SK-MEL-5 (cell line): ENCODE measurements at regions not wholly inside any gene's neighbourhood (a gene's known extent, or its start where the extent isn't known, plus 50 kb on each side); places are given as distances from the start of the nearest gene placed in this dataset.
"Not testable (repeated sequence)": the region's sequence is repeated elsewhere in the genome, so short reads cannot be mapped to it uniquely, and the experiment has no call there.

Experiments
- DNase-seq: peaks from one replicate; pipeline ENCODE4 v3.0.0-alpha.2; 2016; ENCODE audit warnings: low read depth, low spot score
- in situ Hi-C: cut with HindIII; loops from 2 replicates; pipeline ENCODE4 v1.10.0; 2016; ENCODE audit warnings: low sequenced_read_pairs, high pct_unique_total_duplicates, low pct_unique_long_range_greater_than_20kb

- in situ Hi-C loops = no loop called here
- no peak for DNase-seq
These were observed 595.8 kb upstream of the NR2F2 start for GRCh38 chr15:95734422-95735316.

DNA sequence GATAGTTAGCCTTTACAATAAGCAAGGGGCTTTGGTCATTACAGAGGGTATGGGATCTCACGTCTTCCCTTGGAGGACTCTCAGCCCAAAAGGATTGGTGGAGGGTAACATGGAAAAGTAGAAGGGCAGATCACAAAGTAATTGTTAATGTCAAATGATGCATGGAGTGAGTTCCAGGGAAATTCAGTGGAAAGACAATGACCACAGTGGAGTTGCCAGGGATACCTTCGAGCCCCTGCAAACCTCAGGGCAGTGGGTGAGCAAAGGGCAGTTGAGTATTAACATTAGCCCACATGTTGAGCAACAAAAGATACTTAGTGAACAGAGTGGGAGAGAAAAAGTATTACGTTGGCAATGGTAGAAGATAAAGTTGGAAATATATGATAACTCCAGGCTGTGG is 593.4 kb upstream of the NR2F2 start:
- no peak for DNase-seq
- in situ Hi-C loops = no loop called here

GRCh38 chr15:95739131-95739530 is 591.4 kb upstream of the NR2F2 start:
- DNase-seq = no peak
- in situ Hi-C loops = no loop called here

DNA sequence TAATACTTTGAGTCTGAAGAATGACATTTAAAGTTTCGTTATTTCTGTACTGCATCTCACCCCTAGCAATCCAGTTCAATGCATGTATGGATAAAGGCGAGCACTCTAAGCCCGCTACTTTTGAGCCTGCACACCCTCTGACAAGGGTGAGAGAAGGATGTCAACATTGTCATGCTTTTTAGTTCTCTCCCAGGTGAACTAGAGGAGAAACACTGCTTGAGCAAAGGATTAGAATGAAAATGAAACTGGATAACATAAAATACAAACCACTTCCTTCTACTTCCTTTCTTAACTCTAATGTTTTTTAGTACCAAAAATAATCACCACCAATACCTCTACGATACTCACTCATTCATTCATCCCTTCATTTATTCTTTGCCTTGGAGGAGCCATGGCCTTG is 588.7 kb upstream of the NR2F2 start:
- DNase-seq = no peak
- in situ Hi-C loops = no loop called here

DNA sequence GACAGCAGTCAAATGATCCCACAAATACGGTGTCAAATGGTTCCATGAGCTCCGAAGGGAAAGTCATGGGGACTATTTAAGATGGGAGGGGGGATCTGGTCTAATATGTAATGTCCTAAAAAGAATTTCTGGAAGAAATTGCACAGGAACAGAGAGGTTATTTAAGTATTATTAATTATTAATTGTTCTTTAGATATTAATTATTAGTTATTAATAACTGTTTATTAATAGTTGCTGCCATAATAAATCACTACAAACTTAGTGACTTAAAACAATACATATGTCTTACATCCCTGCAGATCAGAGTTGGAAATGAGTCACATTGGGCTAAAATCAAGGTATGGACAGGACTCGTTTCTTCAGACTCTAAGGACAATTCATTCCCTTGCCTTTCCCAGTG is 588.2 kb upstream of the NR2F2 start:
- DNase-seq = no peak
- in situ Hi-C loops = no loop called here

GRCh38 chr15:95742836-95743235 is 587.7 kb upstream of the NR2F2 start:
- DNase-seq = no peak
- in situ Hi-C loops = no loop called here

- in situ Hi-C loops = no loop called here
- DNase-seq = no peak
These were observed 573.3 kb upstream of the NR2F2 start for GRCh38 chr15:95757171-95757570.

DNA sequence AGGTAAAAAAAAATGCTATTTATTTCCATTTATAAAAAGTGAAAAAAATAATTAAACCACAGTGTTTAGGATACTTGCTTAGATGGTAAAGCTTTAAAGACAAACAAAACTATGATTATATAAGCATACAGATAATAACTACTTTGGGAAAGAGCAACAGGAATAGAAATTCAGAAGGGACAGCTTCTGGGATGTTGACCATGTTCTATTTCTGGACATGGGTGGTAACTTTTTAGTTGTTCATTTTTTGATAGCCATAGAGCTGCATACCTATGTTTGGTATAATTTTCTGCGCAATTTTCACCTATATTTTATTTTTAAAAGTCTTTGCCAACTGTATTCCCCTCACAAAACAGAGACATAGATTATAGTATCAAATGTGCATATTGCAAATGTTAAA is 572.0 kb upstream of the NR2F2 start:
- no peak for DNase-seq
- in situ Hi-C loops = no loop called here

DNA sequence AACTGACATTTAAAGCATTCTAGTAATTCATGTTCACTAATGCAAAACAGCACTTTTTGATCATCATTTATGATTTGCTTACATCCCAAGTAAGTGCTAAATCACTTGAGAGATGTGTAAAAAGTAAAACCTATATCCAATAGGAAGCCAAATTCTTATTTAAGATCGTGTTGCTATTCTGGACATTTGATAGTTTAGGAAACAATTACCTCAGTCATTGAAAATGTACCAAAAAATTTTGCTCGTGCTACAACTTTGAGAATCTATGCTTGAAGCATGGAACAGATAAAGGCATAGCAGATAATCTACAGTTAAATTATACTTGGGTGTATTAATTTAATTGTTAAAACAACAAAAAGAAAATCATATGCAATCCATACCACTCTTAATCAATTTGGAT is 571.6 kb upstream of the NR2F2 start:
- in situ Hi-C loops = no loop called here
- no peak for DNase-seq

DNA sequence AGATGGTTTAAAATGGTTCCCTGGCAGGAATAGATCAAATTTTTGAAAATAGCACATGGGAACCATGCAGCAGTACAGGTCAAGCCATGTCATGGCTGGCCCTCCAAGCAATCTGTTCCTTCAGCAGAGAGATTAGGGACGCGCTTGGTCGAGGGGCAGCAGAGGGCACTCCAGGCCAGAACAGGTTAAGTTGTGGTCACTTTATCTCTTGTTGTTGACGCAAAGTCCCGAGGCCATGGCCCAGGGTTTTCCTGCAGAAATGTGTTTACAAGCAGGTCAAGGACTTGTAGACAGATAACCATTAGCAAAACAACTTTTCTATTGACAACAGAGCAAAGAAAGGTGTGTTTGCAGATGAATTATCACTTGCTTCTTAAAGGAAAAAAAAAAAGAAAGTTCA is 570.0 kb upstream of the NR2F2 start:
- in situ Hi-C loops = no loop called here
- DNase-seq = peak; percentile 4

DNA sequence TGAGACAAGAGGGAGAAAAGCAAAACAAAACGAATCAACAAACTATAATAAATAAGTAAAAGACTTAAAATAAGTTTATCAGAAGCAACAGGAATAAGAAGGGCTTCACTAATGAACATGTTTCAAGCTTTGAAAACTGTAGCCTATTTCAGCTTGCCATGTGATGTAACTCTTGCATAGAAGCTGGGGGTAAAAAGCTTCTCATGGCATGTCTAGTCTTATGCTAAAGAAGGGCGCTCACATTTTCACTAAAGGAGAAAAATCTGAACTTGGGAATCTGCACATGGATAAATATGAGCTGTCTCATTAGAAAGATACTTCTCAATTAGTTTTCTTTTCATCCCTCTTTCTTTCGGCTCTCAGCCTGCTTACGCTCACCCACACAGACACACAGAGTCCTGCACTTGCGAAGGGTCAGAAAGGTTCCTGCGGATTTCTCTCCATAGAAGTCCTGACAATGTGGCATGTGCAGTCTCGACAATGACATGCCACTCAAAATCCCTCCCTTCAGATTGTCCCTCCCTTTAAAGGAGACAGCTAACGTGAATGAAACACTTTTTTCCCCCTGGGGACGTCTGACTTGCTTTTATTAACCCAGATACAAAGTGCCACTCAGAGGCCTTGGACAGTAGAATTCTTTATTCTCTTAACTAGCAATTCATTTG is 568.9 kb upstream of the NR2F2 start:
- DNase-seq = peak; percentile 5
- in situ Hi-C loops = no loop called here

GRCh38 chr15:95763426-95763825 is 567.1 kb upstream of the NR2F2 start:
- DNase-seq = no peak
- in situ Hi-C loops = no loop called here

DNA sequence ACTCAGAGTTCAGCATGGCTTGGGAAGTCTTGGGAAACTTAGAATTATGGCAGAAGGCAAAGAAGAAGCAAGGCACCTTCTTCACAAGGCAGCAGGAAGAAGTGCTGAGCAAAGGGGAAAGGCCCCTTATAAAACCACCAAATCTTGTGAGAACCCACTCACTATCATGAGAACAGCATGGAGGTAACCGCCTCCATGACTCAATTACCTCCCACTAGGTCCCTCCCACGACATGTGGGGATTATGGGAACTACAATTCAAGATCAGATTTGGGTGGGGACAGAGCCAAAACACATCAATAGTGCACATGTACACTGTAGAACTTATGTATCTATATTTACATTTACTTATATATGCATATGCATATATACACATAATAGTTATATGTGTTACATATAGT is 565.3 kb upstream of the NR2F2 start:
- in situ Hi-C loops = no loop called here
- DNase-seq = no peak

GRCh38 chr15:95770196-95770595 is 560.3 kb upstream of the NR2F2 start:
- in situ Hi-C loops = no loop called here
- no peak for DNase-seq

DNA sequence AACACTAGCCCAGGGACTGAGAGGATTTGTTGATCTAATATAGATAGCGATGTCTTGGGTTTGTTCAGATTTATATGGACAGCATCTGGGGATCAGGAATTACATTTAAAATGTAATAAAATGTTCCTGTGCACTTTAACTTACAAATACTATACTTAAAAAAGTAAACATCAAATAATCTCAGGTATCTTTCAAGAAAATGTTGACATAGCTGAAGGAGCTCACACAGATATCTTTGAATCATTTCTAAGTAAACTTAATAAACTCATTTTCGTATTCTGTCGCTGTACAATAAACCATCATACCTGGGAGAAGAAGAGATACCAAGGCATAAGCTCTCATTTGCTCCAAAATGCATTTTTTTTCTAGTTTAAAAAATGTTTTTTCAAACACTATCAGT is 557.5 kb upstream of the NR2F2 start:
- in situ Hi-C loops = no loop called here
- no peak for DNase-seq

DNA sequence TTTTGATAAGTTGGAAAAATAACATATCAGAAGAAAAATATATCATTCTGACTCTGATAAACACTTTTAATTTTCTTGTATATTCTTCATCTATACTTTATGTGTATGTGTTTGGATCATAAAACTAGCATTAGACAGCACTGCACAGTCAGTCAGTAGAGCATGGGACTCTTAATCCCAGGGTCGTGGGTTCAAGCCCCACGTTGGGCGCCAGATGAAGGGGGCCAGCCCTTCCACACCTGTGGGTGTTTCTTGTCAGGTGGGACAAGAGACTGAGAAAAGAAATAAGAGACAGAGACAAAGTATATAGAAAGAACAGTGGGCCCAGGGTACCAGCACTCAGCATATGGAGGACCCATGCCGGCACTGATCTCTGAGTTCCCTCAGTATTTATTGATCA is 546.0 kb upstream of the NR2F2 start:
- in situ Hi-C loops = no loop called here

DNA sequence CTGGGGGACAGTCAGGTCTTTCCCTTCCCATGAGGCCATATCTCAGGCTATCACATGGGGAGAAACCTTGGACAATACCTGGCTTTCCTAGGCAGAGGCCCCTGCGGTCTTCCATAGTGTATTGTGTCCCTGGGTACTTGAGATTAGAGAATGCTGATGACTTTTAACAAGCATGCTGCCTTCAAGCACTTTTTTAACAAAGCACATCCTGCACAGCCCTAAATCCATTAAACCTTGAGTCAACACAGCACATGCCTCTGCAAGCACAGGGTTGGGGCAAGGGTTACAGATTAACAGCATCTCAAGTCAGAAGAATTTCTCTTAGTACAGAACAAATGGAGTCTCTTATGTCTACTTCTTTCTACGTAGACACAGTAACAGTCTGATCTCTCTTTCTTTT is 545.2 kb upstream of the NR2F2 start:
- in situ Hi-C loops, DNase-seq: not testable (repeated sequence)

More for the DNA sequence above, 546.0 kb upstream of the NR2F2 start:
- no peak for DNase-seq

- no peak for DNase-seq
- in situ Hi-C loops = no loop called here
These were observed 537.3 kb upstream of the NR2F2 start for GRCh38 chr15:95793231-95793630.

DNA sequence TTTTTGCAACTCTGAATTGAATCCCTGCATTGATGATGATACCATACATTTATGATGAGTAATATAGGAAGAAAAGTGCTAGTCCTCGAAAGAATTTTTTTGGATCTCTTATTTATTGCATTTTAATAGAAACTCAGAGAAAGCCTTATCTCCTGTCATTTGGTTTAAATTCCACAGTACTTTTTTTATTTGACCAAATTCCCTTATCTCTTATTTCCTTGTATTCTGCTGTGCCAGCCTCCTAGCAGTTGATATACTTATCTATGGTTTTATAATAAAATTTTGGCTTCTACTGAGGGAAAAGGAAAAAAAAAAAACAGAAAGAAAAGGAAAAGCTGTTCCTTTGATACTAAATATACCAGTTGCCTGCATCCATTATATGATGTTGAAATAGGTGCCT is 535.1 kb upstream of the NR2F2 start:
- in situ Hi-C loops = no loop called here
- DNase-seq = no peak
